GM18909 (cell line): ENCODE measurements at regions not wholly inside any gene's neighbourhood (a gene's known extent, or its start where the extent isn't known, plus 50 kb on each side); places are given as distances from the start of the nearest gene placed in this dataset.
"Not testable (repeated sequence)": the region's sequence is repeated elsewhere in the genome, so short reads cannot be mapped to it uniquely, and the experiment has no call there.

Experiments used
- ATAC-seq: cut with Tn5 transposase; IDR thresholded peaks from one replicate; pipeline ENCODE4 v1.9.1; 2021; ENCODE audit warnings: mild to moderate bottlenecking; ENCODE audit not compliant: unreplicated experiment, poor library complexity

GRCh38 chr4:18608908-18609533 is 587.5 kb upstream of the LCORL start:
- no peak for ATAC-seq

GRCh38 chr4:18602610-18603009 is 581.1 kb upstream of the LCORL start:
- ATAC-seq = not testable (repeated sequence)

- peak; percentile 85 for ATAC-seq
Observed at GRCh38 chr4:18593297-18594002, 571.9 kb upstream of the LCORL start.

- no peak for ATAC-seq
Observed at GRCh38 chr4:18582841-18583240, 561.3 kb upstream of the LCORL start.

- ATAC-seq = no peak
Observed at GRCh38 chr4:18578307-18578706, 556.8 kb upstream of the LCORL start.

GRCh38 chr4:18572481-18572880 is 550.9 kb upstream of the LCORL start:
- no peak for ATAC-seq

- ATAC-seq = no peak
Observed at GRCh38 chr4:18571301-18571761, 549.8 kb upstream of the LCORL start.

- no peak for ATAC-seq
Observed at GRCh38 chr4:18570370-18570769, 548.8 kb upstream of the LCORL start.

- ATAC-seq = no peak
Observed at GRCh38 chr4:18568600-18568999, 547.0 kb upstream of the LCORL start.

GRCh38 chr4:18566970-18567799 is 545.6 kb upstream of the LCORL start:
- no peak for ATAC-seq

GRCh38 chr4:18559492-18559891 is 537.9 kb upstream of the LCORL start:
- no peak for ATAC-seq

- no peak for ATAC-seq
Observed at GRCh38 chr4:18556402-18556801, 534.8 kb upstream of the LCORL start.

GRCh38 chr4:18540349-18540748 is 518.8 kb upstream of the LCORL start:
- ATAC-seq = no peak

- ATAC-seq = no peak
Observed at GRCh38 chr4:18538121-18538520, 516.6 kb upstream of the LCORL start.

- no peak for ATAC-seq
Observed at GRCh38 chr4:18536428-18536827, 514.9 kb upstream of the LCORL start.

GRCh38 chr4:18535948-18536347 is 514.4 kb upstream of the LCORL start:
- no peak for ATAC-seq

- no peak for ATAC-seq
Observed at GRCh38 chr4:18533262-18533775, 511.8 kb upstream of the LCORL start.

- ATAC-seq = no peak
Observed at GRCh38 chr4:18531731-18532130, 510.2 kb upstream of the LCORL start.

GRCh38 chr4:18529482-18529881 is 507.9 kb upstream of the LCORL start:
- ATAC-seq = no peak

GRCh38 chr4:18524667-18525066 is 503.1 kb upstream of the LCORL start:
- ATAC-seq = no peak

GRCh38 chr4:18518098-18518497 is 496.5 kb upstream of the LCORL start:
- no peak for ATAC-seq
